ENCODE measurements at regions not wholly inside any gene's neighbourhood (a gene's known extent, or its start where the extent isn't known, plus 50 kb on each side); places are given as distances from the start of the nearest gene placed in this dataset.

DNA sequence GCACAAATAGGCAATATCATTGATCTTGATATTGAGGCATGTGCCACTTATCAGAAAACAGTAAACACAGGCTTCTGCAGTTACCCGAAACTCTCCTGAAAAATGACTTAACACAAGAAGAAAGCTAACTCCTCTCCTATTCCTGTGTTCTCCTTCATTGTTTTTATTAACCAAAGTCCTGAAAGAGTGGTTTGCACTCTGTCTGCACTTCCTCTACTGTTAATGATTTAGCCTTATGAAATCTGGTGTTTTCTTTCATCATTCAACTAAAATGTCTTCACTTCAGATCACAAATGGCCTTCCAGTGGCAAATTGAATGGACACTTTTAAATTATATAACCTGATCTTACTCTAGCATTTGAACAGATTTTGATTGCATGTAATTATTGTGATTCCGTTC, 630.6 kb upstream of the PHF14 start:
- TF ChIP-seq, protein P1, sequence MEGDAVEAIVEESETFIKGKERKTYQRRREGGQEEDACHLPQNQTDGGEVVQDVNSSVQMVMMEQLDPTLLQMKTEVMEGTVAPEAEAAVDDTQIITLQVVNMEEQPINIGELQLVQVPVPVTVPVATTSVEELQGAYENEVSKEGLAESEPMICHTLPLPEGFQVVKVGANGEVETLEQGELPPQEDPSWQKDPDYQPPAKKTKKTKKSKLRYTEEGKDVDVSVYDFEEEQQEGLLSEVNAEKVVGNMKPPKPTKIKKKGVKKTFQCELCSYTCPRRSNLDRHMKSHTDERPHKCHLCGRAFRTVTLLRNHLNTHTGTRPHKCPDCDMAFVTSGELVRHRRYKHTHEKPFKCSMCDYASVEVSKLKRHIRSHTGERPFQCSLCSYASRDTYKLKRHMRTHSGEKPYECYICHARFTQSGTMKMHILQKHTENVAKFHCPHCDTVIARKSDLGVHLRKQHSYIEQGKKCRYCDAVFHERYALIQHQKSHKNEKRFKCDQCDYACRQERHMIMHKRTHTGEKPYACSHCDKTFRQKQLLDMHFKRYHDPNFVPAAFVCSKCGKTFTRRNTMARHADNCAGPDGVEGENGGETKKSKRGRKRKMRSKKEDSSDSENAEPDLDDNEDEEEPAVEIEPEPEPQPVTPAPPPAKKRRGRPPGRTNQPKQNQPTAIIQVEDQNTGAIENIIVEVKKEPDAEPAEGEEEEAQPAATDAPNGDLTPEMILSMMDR (IDR thresholded peaks at IDR 0.05; ENCODE audit: insufficient read depth, low read length, missing control alignments), result no peak
- POLR2A ChIA-PET, result no interaction called here
- H3K4me3 ChIP-seq (ENCODE audit: low read depth, low read length), result no peak overlapping the region
- DNase-seq (ENCODE audit: low read depth, low spot score), result no peak
- CTCF ChIA-PET, result no interaction called here

DNA sequence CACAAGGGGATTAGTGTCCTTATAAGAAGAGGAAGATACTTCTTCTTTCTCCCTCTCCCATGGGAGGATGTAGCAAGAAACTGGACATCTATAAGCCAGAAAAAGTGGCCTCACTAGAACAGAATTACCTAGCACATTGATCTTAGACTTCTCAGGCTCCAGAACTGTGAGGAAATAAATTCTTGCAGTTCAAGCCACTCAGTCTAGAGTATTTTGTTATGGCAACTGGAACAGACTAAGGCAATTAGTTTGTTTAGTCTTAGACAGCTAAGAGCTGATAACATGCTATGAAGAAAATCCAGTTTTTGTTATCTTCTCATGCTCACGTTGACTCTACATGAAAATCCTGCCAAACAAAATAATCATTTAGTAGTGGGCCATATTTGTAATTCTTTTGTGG, 627.6 kb upstream of the PHF14 start:
- H3K4me3 ChIP-seq (ENCODE audit: low read depth, low read length), result no peak overlapping the region
- no peak for DNase-seq (ENCODE audit: low read depth, low spot score)
- ChIA-PET POLR2A (no interaction called here), CTCF (no interaction called here)
- TF ChIP-seq, protein P1 (IDR thresholded peaks at IDR 0.05; ENCODE audit: insufficient read depth, low read length, missing control alignments), result no peak

GRCh38 chr7:10355816-10356215, 617.9 kb upstream of the PHF14 start:
- H3K4me3 ChIP-seq (ENCODE audit: low read depth, low read length), result no peak overlapping the region
- POLR2A ChIA-PET, result no interaction called here
- TF ChIP-seq, protein P1 (IDR thresholded peaks at IDR 0.05; ENCODE audit: insufficient read depth, low read length, missing control alignments), result no peak
- no peak for DNase-seq (ENCODE audit: low read depth, low spot score)
- CTCF ChIA-PET, result no interaction called here

- H3K4me3 ChIP-seq (ENCODE audit: low read depth, low read length), result no peak overlapping the region
Measured at GRCh38 chr7:10360050-10360449, 613.6 kb upstream of the PHF14 start.

GRCh38 chr7:10401793-10402192, 571.9 kb upstream of the PHF14 start:
- ChIA-PET CTCF (no interaction called here), POLR2A (no interaction called here)
- TF ChIP-seq, protein P1 (IDR thresholded peaks at IDR 0.05; ENCODE audit: insufficient read depth, low read length, missing control alignments), result no peak
- no peak overlapping the region for H3K4me3 ChIP-seq (ENCODE audit: low read depth, low read length)
- no peak for DNase-seq (ENCODE audit: low read depth, low spot score)

More at GRCh38 chr7:10360050-10360449, 613.6 kb upstream of the PHF14 start:
- CTCF ChIA-PET, result no interaction called here
- POLR2A ChIA-PET, result no interaction called here
- no peak for DNase-seq (ENCODE audit: low read depth, low spot score)
- TF ChIP-seq, protein P1 (IDR thresholded peaks at IDR 0.05; ENCODE audit: insufficient read depth, low read length, missing control alignments), result no peak

DNA sequence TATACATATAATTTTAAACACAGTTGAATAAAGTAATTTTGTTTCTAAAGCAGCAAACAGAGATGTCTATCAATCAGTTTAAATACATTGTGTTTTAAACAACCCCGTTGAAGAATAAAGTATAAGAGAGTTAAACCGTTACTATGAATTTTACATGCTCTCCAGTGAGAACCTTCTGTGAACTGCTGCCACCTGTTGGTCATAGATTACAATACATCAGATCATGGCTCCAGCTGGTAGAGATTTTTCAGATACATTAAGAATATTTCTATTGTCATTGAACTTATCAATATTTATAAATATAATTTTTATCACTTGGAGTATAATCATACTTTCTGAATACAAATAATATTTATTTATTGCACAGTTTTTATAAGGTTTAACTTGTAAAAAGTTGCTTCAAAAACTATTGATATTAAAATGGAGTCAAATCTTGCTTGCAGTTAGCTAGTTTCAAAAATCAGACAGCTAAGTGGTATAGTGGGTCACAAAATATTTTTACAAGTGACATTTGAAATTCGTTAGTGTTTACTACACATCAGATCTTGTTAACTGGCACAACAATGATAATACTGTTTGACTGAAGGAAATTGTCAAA, 561.2 kb upstream of the PHF14 start:
- ChIA-PET POLR2A (no interaction called here), CTCF (no interaction called here)
- DNase-seq (ENCODE audit: low read depth, low spot score), result no peak
- TF ChIP-seq, protein P1 (IDR thresholded peaks at IDR 0.05; ENCODE audit: insufficient read depth, low read length, missing control alignments), result peak; percentile 36
- no peak overlapping the region for H3K4me3 ChIP-seq (ENCODE audit: low read depth, low read length)

All from AG04449 (cell line).